Ovary (tissue), 3 donors: ENCODE measurements at regions not wholly inside any gene's neighbourhood (a gene's known extent, or its start where the extent isn't known, plus 50 kb on each side); places are given as distances from the start of the nearest gene placed in this dataset.

Experiments
- EP300 ChIP-seq: sonication (generic); formaldehyde crosslinking; IDR thresholded peaks from one replicate; pipeline ENCODE4 v1.6.1; 2017; ENCODE audit warnings: antibody characterized with exemption
- POLR2A ChIP-seq: fragments of 450-650 bp; IDR thresholded peaks from one replicate; pipeline ENCODE4 v1.6.1; 2017; ENCODE audit warnings: antibody characterized with exemption, mild to moderate bottlenecking, moderate library complexity
- TF ChIP-seq, protein P1 (sequence below), 3 donors: fragments of 450-650 bp in 2 of 3; fragments of 200-600 bp in 1 of 3; IDR thresholded peaks; one replicate each; pipeline versions ENCODE4 v1.5.1 to v1.8.0; 2016 to 2022; ENCODE audit warnings: antibody characterized with exemption in 3 of 3, mild to moderate bottlenecking in 1 of 3
- donor health status: DM: no; HTN: no; CAD: no.

DNA sequence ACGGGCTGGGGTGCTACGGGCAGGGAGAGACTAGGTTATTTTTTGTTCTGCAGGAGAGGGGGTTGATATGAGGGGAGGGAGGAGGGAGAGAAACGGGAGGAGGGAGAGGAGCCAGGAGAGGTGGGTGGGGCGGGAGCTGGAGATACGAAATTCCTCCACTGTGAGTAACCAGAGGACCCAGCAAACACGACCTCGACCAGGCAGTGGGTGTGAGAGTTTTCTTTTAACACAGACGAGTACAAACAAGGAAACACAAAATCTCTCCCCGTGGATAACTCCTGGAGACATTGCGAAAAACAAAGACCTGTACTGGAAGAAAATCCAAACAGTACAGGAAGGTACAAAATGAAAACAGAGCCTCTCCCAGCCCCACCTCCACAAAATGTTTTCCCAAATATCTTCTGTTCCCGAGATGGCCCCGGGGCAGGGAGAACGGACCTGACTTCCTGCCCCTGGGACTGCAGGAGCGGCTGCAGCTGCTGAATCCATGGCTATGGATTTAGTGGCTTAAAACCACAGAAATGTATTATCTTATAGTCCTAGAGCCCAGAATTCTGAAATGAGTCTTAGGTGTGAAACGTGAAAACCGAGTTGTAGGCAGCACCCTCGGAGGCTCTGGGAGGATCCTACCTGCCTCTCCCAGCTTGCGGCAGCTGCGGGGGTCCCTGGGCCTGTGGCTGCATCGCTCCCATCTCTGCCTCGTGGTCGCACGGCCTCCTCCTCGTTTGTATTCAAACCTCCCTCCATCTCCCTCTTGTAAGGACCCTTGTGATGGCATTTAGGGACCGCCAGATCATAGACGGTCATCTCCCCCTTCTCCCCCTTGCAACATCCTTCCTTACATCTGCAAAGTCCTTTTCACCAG, 82.2 kb downstream of the RIPK4 start:
- TF ChIP-seq EP300 (no peak), POLR2A (no peak)
- TF ChIP-seq, protein P1, sequence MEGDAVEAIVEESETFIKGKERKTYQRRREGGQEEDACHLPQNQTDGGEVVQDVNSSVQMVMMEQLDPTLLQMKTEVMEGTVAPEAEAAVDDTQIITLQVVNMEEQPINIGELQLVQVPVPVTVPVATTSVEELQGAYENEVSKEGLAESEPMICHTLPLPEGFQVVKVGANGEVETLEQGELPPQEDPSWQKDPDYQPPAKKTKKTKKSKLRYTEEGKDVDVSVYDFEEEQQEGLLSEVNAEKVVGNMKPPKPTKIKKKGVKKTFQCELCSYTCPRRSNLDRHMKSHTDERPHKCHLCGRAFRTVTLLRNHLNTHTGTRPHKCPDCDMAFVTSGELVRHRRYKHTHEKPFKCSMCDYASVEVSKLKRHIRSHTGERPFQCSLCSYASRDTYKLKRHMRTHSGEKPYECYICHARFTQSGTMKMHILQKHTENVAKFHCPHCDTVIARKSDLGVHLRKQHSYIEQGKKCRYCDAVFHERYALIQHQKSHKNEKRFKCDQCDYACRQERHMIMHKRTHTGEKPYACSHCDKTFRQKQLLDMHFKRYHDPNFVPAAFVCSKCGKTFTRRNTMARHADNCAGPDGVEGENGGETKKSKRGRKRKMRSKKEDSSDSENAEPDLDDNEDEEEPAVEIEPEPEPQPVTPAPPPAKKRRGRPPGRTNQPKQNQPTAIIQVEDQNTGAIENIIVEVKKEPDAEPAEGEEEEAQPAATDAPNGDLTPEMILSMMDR (IDR thresholded peaks at IDR 0.05), result no peak
